CD14-positive monocyte (primary cell): ENCODE measurements at regions not wholly inside any gene's neighbourhood (a gene's known extent, or its start where the extent isn't known, plus 50 kb on each side); places are given as distances from the start of the nearest gene placed in this dataset.

Experiments
- DNase-seq, 3 donors: peaks; one replicate each; pipeline ENCODE4 v3.0.0-alpha.2; 2011 to 2022
- H2AFZ ChIP-seq: 2 replicates; pipeline ENCODE4 v1.6.0; 2012; ENCODE audit warnings: mild to moderate bottlenecking, low read depth, low read length, inconsistent platforms; ENCODE audit not compliant: insufficient read depth, poor library complexity, severe bottlenecking
- H3K27ac ChIP-seq, 2 donors: 1 replicate in 1 of 2; 2 replicates in 1 of 2; pipeline ENCODE4 v1.5.1; 2012 to 2013; ENCODE audit warnings: low read length in 2 of 2, control low read depth in 1 of 2, inconsistent platforms in 1 of 2, low read depth in 1 of 2, mild to moderate bottlenecking in 1 of 2
- H3K27me3 ChIP-seq, 2 donors: one replicate each; pipeline versions ENCODE4 v1.6.0 to v1.6.1; 2011 to 2013; ENCODE audit warnings: low read length in 2 of 2; ENCODE audit not compliant: control insufficient read depth in 2 of 2, insufficient read depth in 2 of 2
- H3K36me3 ChIP-seq, 2 donors: replicated peaks in 1 of 2; 1 replicate in 1 of 2; 2 replicates in 1 of 2; pipeline versions ENCODE4 v1.5.1 to v1.6.1; 2012 to 2013; ENCODE audit warnings: low read length in 2 of 2, control low read depth in 1 of 2, inconsistent platforms in 1 of 2, mild to moderate bottlenecking in 1 of 2; ENCODE audit not compliant: insufficient read depth in 2 of 2, control insufficient read depth in 1 of 2
- H3K4me1 ChIP-seq, 2 donors: 1 replicate in 1 of 2; 2 replicates in 1 of 2; pipeline versions ENCODE4 v1.5.1 to v1.6.1; 2012 to 2013; ENCODE audit warnings: low read length in 2 of 2, control low read depth in 1 of 2, inconsistent platforms in 1 of 2, mild to moderate bottlenecking in 1 of 2, moderate library complexity in 1 of 2; ENCODE audit not compliant: insufficient read depth in 2 of 2, control insufficient read depth in 1 of 2
- H3K4me2 ChIP-seq: replicated peaks from 2 replicates; pipeline ENCODE3; 2012; ENCODE audit warnings: low read length, moderate library complexity, mild to moderate bottlenecking; ENCODE audit not compliant: poor library complexity, severe bottlenecking; ENCODE audit errors: extremely low read depth
- H3K4me3 ChIP-seq, 3 experiments: fragments of 200-600 bp in 1 of 3; sonication (generic) in 1 of 3; replicated peaks in 1 of 3; 1 replicate in 2 of 3; 2 replicates in 1 of 3; pipeline ENCODE4 v1.5.1; 2011 to 2013; ENCODE audit warnings: low read length in 3 of 3, mild to moderate bottlenecking in 3 of 3, control low read depth in 2 of 3, low read depth in 2 of 3, inconsistent platforms in 1 of 3, moderate library complexity in 1 of 3
- H3K79me2 ChIP-seq: 2 replicates; pipeline ENCODE4 v1.6.0; 2012; ENCODE audit warnings: mild to moderate bottlenecking, control low read depth, inconsistent platforms, low read length, moderate library complexity; ENCODE audit not compliant: insufficient read depth
- H3K9ac ChIP-seq: 2 replicates; pipeline ENCODE4 v1.6.0; 2017; ENCODE audit warnings: low read length, mild to moderate bottlenecking; ENCODE audit not compliant: insufficient read depth, poor library complexity, severe bottlenecking
- H3K9me3 ChIP-seq, 2 donors: replicated peaks in 1 of 2; 1 replicate in 1 of 2; 2 replicates in 1 of 2; pipeline versions ENCODE4 v1.5.1 to v1.6.1; 2012 to 2013; ENCODE audit warnings: low read length in 2 of 2, control low read depth in 1 of 2; ENCODE audit not compliant: control insufficient read depth in 1 of 2, insufficient read depth in 1 of 2
- H4K20me1 ChIP-seq: 2 replicates; pipeline ENCODE4 v1.6.0; 2012; ENCODE audit warnings: mild to moderate bottlenecking, low read length, control low read depth, moderate library complexity; ENCODE audit not compliant: insufficient read depth
- H3K27ac Mint-ChIP-seq, 7 donors: one replicate each; pipeline ENCODE4 v1.8.0; 2020; ENCODE audit warnings: mild to moderate bottlenecking in 7 of 7, mixed read lengths in 7 of 7, moderate library complexity in 6 of 7, inconsistent platforms in 2 of 7
- H3K27me3 Mint-ChIP-seq, 3 donors: one replicate each; pipeline ENCODE4 v1.8.0; 2021 to 2022; ENCODE audit warnings: low read depth in 3 of 3, mild to moderate bottlenecking in 3 of 3, mixed read lengths in 3 of 3, moderate library complexity in 3 of 3, inconsistent platforms in 1 of 3
- H3K36me3 Mint-ChIP-seq, 2 donors: one replicate each; pipeline ENCODE4 v1.8.0; 2020; ENCODE audit warnings: mixed read lengths in 2 of 2, inconsistent platforms in 1 of 2, mild to moderate bottlenecking in 1 of 2
- H3K4me1 Mint-ChIP-seq: one replicate; pipeline ENCODE4 v1.8.0; 2020; ENCODE audit warnings: mild to moderate bottlenecking, mixed read lengths
- H3K4me3 Mint-ChIP-seq, 2 donors: one replicate each; pipeline ENCODE4 v1.8.0; 2020; ENCODE audit warnings: mild to moderate bottlenecking in 2 of 2, mixed read lengths in 2 of 2, moderate library complexity in 1 of 2
- H3K9me3 Mint-ChIP-seq, 7 donors: one replicate each; pipeline ENCODE4 v1.8.0; 2020 to 2022; ENCODE audit warnings: mixed read lengths in 7 of 7, mild to moderate bottlenecking in 6 of 7, moderate library complexity in 6 of 7, inconsistent platforms in 2 of 7
- WGBS: methylation state at CpG from one replicate; pipeline ENCODE4 v1.1.5; 2013; ENCODE audit warnings: missing lambda C conversion rate; ENCODE audit not compliant: insufficient coverage; 5-methylcytosine and 5-hydroxymethylcytosine counted together
- intact Hi-C, 2 donors: fragments of 100-400 bp; cut with micrococcal nuclease; formaldehyde crosslinking; loops; one replicate each; pipeline versions ENCODE4 v1.15.0 to v1.15.1; 2023
- TF ChIP-seq, protein P1 (sequence below): fragments of 200-600 bp; IDR thresholded peaks from one replicate; pipeline ENCODE4 v1.8.0; 2022; ENCODE audit warnings: antibody characterized with exemption, mild to moderate bottlenecking

DNA sequence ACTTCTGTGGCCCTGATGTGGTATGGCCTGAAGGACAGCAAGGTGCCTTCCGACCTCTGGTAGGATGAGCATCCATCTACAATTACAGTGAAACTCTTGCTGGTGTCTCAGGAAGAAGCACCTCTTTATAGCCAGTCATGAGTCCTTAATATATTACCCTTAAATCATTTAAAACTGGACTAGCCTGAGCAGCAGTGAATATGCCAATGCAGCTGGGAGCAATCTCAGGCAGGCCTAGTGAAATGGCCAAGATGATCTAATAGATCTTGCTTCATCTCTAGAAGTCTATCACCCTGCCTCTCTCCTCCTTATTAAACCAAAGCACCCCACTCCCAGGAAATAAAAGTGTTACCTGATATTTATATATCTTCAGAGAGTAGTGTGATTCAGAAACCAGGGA is 66.7 kb upstream of the SORCS3 start:
- DNase-seq, result no peak
- Histone ChIP-seq H3K4me2 (no peak overlapping the region), H3K36me3 (no peaks in the 10 kb centered on the region), H4K20me1 (no peaks in the 10 kb centered on the region), H3K4me3 (no peak overlapping the region), H3K9me3 (peaks cover 0 to 15% of the 10 kb centered on the region in 2 donors), H3K27ac (no peak overlapping the region), H2AFZ (no peak overlapping the region), H3K79me2 (no peaks in the 10 kb centered on the region), H3K4me1 (no peaks in the 10 kb centered on the region), H3K9ac (no peak overlapping the region), H3K27me3 (no peaks in the 10 kb centered on the region)
- H3K4me1 Mint-ChIP-seq, result no peaks in the 10 kb centered on the region
- no peak overlapping the region for H3K4me3 Mint-ChIP-seq
- intact Hi-C loops, result loop anchor here in 1 of 2 donors (10.0 kb wide), 1 partner anchor 270 kb away; no protein-coding TSS in a partner anchor
- H3K9me3 Mint-ChIP-seq, result peaks cover 12 to 21% (median 14%) of the 10 kb centered on the region in 7 donors
- WGBS, result 100% methylated on average over 1 of the region's 1 CpG
- no peak overlapping the region for H3K27ac Mint-ChIP-seq
- TF ChIP-seq, protein P1, sequence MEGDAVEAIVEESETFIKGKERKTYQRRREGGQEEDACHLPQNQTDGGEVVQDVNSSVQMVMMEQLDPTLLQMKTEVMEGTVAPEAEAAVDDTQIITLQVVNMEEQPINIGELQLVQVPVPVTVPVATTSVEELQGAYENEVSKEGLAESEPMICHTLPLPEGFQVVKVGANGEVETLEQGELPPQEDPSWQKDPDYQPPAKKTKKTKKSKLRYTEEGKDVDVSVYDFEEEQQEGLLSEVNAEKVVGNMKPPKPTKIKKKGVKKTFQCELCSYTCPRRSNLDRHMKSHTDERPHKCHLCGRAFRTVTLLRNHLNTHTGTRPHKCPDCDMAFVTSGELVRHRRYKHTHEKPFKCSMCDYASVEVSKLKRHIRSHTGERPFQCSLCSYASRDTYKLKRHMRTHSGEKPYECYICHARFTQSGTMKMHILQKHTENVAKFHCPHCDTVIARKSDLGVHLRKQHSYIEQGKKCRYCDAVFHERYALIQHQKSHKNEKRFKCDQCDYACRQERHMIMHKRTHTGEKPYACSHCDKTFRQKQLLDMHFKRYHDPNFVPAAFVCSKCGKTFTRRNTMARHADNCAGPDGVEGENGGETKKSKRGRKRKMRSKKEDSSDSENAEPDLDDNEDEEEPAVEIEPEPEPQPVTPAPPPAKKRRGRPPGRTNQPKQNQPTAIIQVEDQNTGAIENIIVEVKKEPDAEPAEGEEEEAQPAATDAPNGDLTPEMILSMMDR, result no peak
- peaks cover 4 to 11% (median 4%) of the 10 kb centered on the region in 3 donors for H3K27me3 Mint-ChIP-seq
- H3K36me3 Mint-ChIP-seq, result no peaks in the 10 kb centered on the region

DNA sequence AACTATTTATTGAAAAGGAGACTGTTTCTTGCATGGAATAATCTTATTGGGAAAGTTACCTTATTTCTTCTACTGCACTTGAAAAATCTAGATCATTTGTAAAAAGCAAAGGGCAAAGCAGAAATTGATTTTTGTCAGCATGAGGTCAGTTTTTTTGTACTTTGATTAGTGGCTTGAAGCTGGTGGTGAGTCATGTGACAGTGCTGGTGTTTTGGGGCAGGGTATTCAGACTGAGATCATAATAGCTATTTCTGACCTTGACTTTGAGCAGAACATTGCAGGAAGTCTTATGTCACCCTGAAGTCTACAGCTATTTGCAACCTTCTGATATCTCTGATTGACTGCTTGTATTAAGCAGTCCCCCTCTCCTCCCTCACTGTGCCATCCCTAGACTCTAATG is 66.3 kb upstream of the SORCS3 start:
- Histone ChIP-seq H3K4me3 (no peak overlapping the region), H3K79me2 (no peaks in the 10 kb centered on the region), H3K36me3 (no peaks in the 10 kb centered on the region), H3K4me2 (no peak overlapping the region), H4K20me1 (no peaks in the 10 kb centered on the region), H3K9me3 (peaks cover 0 to 11% of the 10 kb centered on the region in 2 donors), H3K27me3 (no peaks in the 10 kb centered on the region), H3K27ac (no peak overlapping the region), H3K4me1 (no peaks in the 10 kb centered on the region), H2AFZ (no peak overlapping the region), H3K9ac (no peak overlapping the region)
- no peak for DNase-seq
- peaks cover 4 to 12% (median 4%) of the 10 kb centered on the region in 3 donors for H3K27me3 Mint-ChIP-seq
- no peak overlapping the region for H3K4me3 Mint-ChIP-seq
- H3K27ac Mint-ChIP-seq, result no peak overlapping the region
- H3K4me1 Mint-ChIP-seq, result no peaks in the 10 kb centered on the region
- TF ChIP-seq, protein P1, result no peak
- H3K36me3 Mint-ChIP-seq, result no peaks in the 10 kb centered on the region
- intact Hi-C loops, result loop anchor here in 1 of 2 donors (10.0 kb wide), 1 partner anchor 270 kb away; no protein-coding TSS in a partner anchor
- H3K9me3 Mint-ChIP-seq, result peaks cover 7 to 17% (median 11%) of the 10 kb centered on the region in 7 donors
